Breast epithelium (tissue), 3 donors: ENCODE measurements at regions not wholly inside any gene's neighbourhood (a gene's known extent, or its start where the extent isn't known, plus 50 kb on each side); places are given as distances from the start of the nearest gene placed in this dataset.

Experiments used
- CTCF ChIP-seq, 3 donors: fragments of 450-650 bp; IDR thresholded peaks; one replicate each; pipeline ENCODE4 v1.5.1; 2016 to 2017; ENCODE audit warnings: antibody characterized with exemption in 3 of 3, mild to moderate bottlenecking in 3 of 3, moderate library complexity in 3 of 3
- POLR2A ChIP-seq: fragments of 450-650 bp; IDR thresholded peaks from one replicate; pipeline ENCODE4 v1.6.1; 2016; ENCODE audit warnings: antibody characterized with exemption, mild to moderate bottlenecking, moderate library complexity
- POLR2AphosphoS5 ChIP-seq, 3 donors: sonication (generic); formaldehyde crosslinking; IDR thresholded peaks; one replicate each; pipeline ENCODE4 v1.6.1; 2017; ENCODE audit warnings: antibody characterized with exemption in 3 of 3

DNA sequence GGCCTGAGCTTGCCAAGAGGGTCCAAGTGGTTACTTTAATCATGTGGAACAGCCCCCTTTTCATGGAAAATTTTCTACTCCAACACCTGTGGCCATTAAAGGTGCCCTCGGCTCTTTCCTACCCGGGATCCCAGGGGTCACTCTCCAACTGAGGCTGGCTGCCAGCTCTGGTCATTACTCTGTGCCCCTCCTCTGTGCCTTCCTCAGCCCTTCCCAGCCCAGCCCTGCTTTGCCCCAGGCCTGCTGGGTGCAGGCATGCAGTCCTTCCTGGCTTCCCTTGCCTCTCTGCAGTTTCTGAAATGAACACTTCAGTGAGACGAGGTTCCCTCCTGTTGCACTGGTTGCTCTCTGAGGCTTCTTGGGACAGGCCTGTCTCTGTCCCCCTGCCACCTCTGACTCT lies 951.1 kb upstream of the ZNF722 start:
- TF ChIP-seq CTCF (IDR thresholded peaks at IDR 0.05) (no peak), POLR2A (no peak), POLR2AphosphoS5 (IDR thresholded peaks at IDR 0.05) (no peak)
